H1 (cell line): ENCODE measurements at regions not wholly inside any gene's neighbourhood (a gene's known extent, or its start where the extent isn't known, plus 50 kb on each side); places are given as distances from the start of the nearest gene placed in this dataset.

Source experiments
- ASH2L ChIP-seq: fragments of 200-600, 300-600 bp; sonication (generic); IDR thresholded peaks from one replicate; pipeline ENCODE4 v1.7.1; 2017; ENCODE audit warnings: low read length
- ATF2 ChIP-seq: IDR thresholded peaks from 2 replicates; pipeline ENCODE4 v1.6.1; 2012; ENCODE audit warnings: low read length, inconsistent platforms
- BACH1 ChIP-seq: IDR thresholded peaks from 2 replicates; pipeline ENCODE4 v1.6.1; 2012; ENCODE audit warnings: low read length, improper control_type of control experiment
- CHD7 ChIP-seq: fragments of 300-600 bp; sonication (generic); IDR thresholded peaks from 2 replicates; pipeline ENCODE4 v1.7.1; 2012; ENCODE audit warnings: low read length, moderate library complexity, mild to moderate bottlenecking, inconsistent platforms; ENCODE audit not compliant: insufficient replicate concordance
- GABPA ChIP-seq: IDR thresholded peaks from 2 replicates; pipeline ENCODE4 v1.6.1; 2011; ENCODE audit warnings: mild to moderate bottlenecking, low read length, moderate library complexity, borderline replicate concordance; ENCODE audit not compliant: insufficient read depth
- MAFK ChIP-seq: IDR thresholded peaks from 2 replicates; pipeline ENCODE4 v1.6.1; 2012; ENCODE audit warnings: low read depth, mild to moderate bottlenecking, improper control_type of control experiment, low read length
- SAP30 ChIP-seq: fragments of 300-600 bp; sonication (generic); IDR thresholded peaks from 2 replicates; pipeline ENCODE4 v1.7.1; 2012; ENCODE audit warnings: low read length, moderate library complexity, mild to moderate bottlenecking, inconsistent platforms; ENCODE audit not compliant: insufficient read depth, insufficient replicate concordance
- TEAD4 ChIP-seq: IDR thresholded peaks from 2 replicates; pipeline ENCODE4 v1.6.1; 2012; ENCODE audit warnings: low read depth, low read length, inconsistent platforms, mixed read lengths

- TF ChIP-seq GABPA (no peak), ASH2L (no peak), ATF2 (no peak), CHD7 (no peak), MAFK (no peak), SAP30 (no peak), TEAD4 (no peak), BACH1 (no peak)
Observed at GRCh38 chr4:22179124-22179874, 230.7 kb upstream of the KCNIP4 start (continued).
